Suprapubic skin (tissue), 4 donors: ENCODE measurements at regions not wholly inside any gene's neighbourhood (a gene's known extent, or its start where the extent isn't known, plus 50 kb on each side); places are given as distances from the start of the nearest gene placed in this dataset.

Experiments
- EP300 ChIP-seq: sonication (generic); formaldehyde crosslinking; IDR thresholded peaks from one replicate; pipeline ENCODE4 v1.6.1; 2017; ENCODE audit warnings: antibody characterized with exemption
- POLR2AphosphoS5 ChIP-seq, 3 donors: sonication (generic); formaldehyde crosslinking; IDR thresholded peaks; one replicate each; pipeline ENCODE4 v1.6.1; 2017; ENCODE audit warnings: antibody characterized with exemption in 3 of 3
- TF ChIP-seq, protein P1 (sequence below), 2 donors: fragments of 200-600 bp in 1 of 2; fragments of 450-650 bp in 1 of 2; sonication (generic) in 1 of 2; IDR thresholded peaks; one replicate each; pipeline ENCODE4 v1.5.1; 2016 to 2019; ENCODE audit warnings: antibody characterized with exemption in 2 of 2, mild to moderate bottlenecking in 1 of 2, moderate library complexity in 1 of 2

DNA sequence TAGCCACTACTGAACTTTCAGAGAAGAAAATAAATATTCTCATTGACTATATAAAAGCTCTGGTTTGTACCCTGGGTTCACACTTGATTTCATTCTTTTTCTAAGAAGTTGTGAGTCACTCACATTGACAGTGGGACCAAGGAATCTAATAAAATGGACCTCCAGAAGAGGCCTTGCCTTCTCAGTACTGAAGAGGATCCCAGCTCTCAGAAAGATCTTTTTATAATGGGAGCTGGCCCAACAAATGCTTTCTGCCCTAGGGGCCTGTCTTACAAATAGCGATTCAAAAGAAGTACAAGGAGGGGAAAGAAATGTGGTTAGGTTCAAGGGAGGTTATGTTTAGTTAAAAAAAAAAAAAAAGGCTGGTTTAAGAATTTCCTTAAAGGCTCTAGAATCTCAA lies 237.9 kb downstream of the ISL1 start:
- TF ChIP-seq POLR2AphosphoS5 (IDR thresholded peaks at IDR 0.05) = no peak
- TF ChIP-seq, protein P1, sequence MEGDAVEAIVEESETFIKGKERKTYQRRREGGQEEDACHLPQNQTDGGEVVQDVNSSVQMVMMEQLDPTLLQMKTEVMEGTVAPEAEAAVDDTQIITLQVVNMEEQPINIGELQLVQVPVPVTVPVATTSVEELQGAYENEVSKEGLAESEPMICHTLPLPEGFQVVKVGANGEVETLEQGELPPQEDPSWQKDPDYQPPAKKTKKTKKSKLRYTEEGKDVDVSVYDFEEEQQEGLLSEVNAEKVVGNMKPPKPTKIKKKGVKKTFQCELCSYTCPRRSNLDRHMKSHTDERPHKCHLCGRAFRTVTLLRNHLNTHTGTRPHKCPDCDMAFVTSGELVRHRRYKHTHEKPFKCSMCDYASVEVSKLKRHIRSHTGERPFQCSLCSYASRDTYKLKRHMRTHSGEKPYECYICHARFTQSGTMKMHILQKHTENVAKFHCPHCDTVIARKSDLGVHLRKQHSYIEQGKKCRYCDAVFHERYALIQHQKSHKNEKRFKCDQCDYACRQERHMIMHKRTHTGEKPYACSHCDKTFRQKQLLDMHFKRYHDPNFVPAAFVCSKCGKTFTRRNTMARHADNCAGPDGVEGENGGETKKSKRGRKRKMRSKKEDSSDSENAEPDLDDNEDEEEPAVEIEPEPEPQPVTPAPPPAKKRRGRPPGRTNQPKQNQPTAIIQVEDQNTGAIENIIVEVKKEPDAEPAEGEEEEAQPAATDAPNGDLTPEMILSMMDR (IDR thresholded peaks at IDR 0.05) = no peak
- TF ChIP-seq EP300 = no peak
